H1 (cell line): ENCODE measurements at regions not wholly inside any gene's neighbourhood (a gene's known extent, or its start where the extent isn't known, plus 50 kb on each side); places are given as distances from the start of the nearest gene placed in this dataset.

Experiments used
- CTCF ChIA-PET: fragments of 300-600 bp; sonication (Branson Sonifier 250); formaldehyde crosslinking; loops from one replicate; lab custom pipeline; 2021; ENCODE audit not compliant: partially characterized antibody; lab: Charles Lee
- POLR2A ChIA-PET: fragments of 300-600 bp; sonication (Branson Sonifier 250); formaldehyde crosslinking; loops from one replicate; lab custom pipeline; 2021; ENCODE audit warnings: inconsistent platforms; ENCODE audit not compliant: partially characterized antibody; lab: Charles Lee
- DNase-seq, 2 experiments: peaks; one replicate each; pipeline versions ENCODE4 v3.0.0 to v3.0.0-alpha.2; 2010 to 2022; ENCODE audit warnings: low spot score in 2 of 2, low read depth in 1 of 2, mixed read lengths in 1 of 2
- FAIRE-seq: peaks from 2 replicates; lab custom pipeline; 2011; peaks lifted over from hg19 to GRCh38; lab: Jason Lieb, UNC
- H2AFZ ChIP-seq: 2 replicates; pipeline ENCODE4 v1.8.1; 2012; ENCODE audit warnings: low read length, inconsistent platforms
- H2AK5ac ChIP-seq: 2 replicates; pipeline ENCODE4 v1.6.1; 2013; ENCODE audit warnings: low read depth, low read length
- H2BK120ac ChIP-seq: replicated peaks from 2 replicates; pipeline ENCODE3; 2013; ENCODE audit warnings: low read depth, low read length, inconsistent platforms
- H2BK12ac ChIP-seq: 2 replicates; pipeline ENCODE4 v1.6.1; 2013; ENCODE audit warnings: low read depth, low read length
- H2BK15ac ChIP-seq: 2 replicates; pipeline ENCODE4 v1.6.1; 2013; ENCODE audit warnings: low read length
- H2BK20ac ChIP-seq: 2 replicates; pipeline ENCODE4 v1.6.1; 2013; ENCODE audit warnings: low read length
- H2BK5ac ChIP-seq: 2 replicates; pipeline ENCODE4 v1.6.1; 2013; ENCODE audit warnings: low read depth, low read length
- H3K14ac ChIP-seq: 2 replicates; pipeline ENCODE4 v1.6.1; 2013; ENCODE audit warnings: inconsistent platforms; ENCODE audit not compliant: insufficient read length
- H3K18ac ChIP-seq: 2 replicates; pipeline ENCODE4 v1.6.1; 2013; ENCODE audit warnings: low read length; ENCODE audit errors: extremely low read depth
- H3K23ac ChIP-seq: 2 replicates; pipeline ENCODE4 v1.6.1; 2013; ENCODE audit warnings: inconsistent platforms; ENCODE audit not compliant: insufficient read length
- H3K23me2 ChIP-seq: 2 replicates; pipeline ENCODE4 v1.6.1; 2013; ENCODE audit warnings: low read depth, low read length
- H3K27ac ChIP-seq: 2 replicates; pipeline ENCODE4 v1.6.1; 2011; ENCODE audit warnings: low read depth, low read length, inconsistent platforms
- H3K27me3 ChIP-seq, 4 experiments: replicated peaks in 1 of 4; 1 replicate in 1 of 4; 2 replicates in 3 of 4; pipeline versions ENCODE4 v1.6.1 to v1.8.1; 2011 to 2013; ENCODE audit warnings: low read length in 3 of 4, mild to moderate bottlenecking in 3 of 4, inconsistent platforms in 2 of 4, mixed read lengths in 2 of 4, moderate library complexity in 1 of 4; ENCODE audit not compliant: control insufficient read depth in 3 of 4, insufficient read depth in 3 of 4; ENCODE audit errors: extremely low read depth in 1 of 4
- H3K36me3 ChIP-seq, 4 experiments: 2 replicates each; pipeline versions ENCODE4 v1.6.1 to v1.8.1; 2011 to 2013; ENCODE audit warnings: mild to moderate bottlenecking in 4 of 4, low read length in 3 of 4, moderate library complexity in 2 of 4, control low read depth in 1 of 4, inconsistent platforms in 1 of 4; ENCODE audit not compliant: insufficient read depth in 4 of 4, control insufficient read depth in 2 of 4
- H3K4ac ChIP-seq: replicated peaks from 2 replicates; pipeline ENCODE3; 2013; ENCODE audit warnings: low read length, low read depth, mixed read lengths, inconsistent platforms; ENCODE audit not compliant: insufficient read length
- H3K4me1 ChIP-seq, 4 experiments: replicated peaks in 1 of 4; 1 replicate in 1 of 4; 2 replicates in 3 of 4; pipeline versions ENCODE4 v1.6.1 to v1.8.1; 2011 to 2013; ENCODE audit warnings: low read length in 3 of 4, inconsistent platforms in 2 of 4, mixed read lengths in 1 of 4; ENCODE audit not compliant: insufficient read depth in 4 of 4, control insufficient read depth in 3 of 4
- H3K4me2 ChIP-seq, 2 experiments: 2 replicates each; pipeline versions ENCODE4 v1.6.1 to v1.8.1; 2011 to 2013; ENCODE audit warnings: low read depth in 2 of 2, low read length in 2 of 2, control low read depth in 1 of 2, inconsistent platforms in 1 of 2, mild to moderate bottlenecking in 1 of 2; ENCODE audit not compliant: insufficient read depth in 1 of 2
- H3K4me3 ChIP-seq, 4 experiments: fragments of 200-600, 300-600 bp in 1 of 4; sonication (generic), shearing (Covaris generic), sonication (Bioruptor Twin) in 1 of 4; 2 replicates each; pipeline versions ENCODE4 v1.5.1 to v1.8.1; 2011 to 2016; ENCODE audit warnings: low read length in 4 of 4, low read depth in 3 of 4, control low read depth in 2 of 4, inconsistent platforms in 2 of 4, mild to moderate bottlenecking in 2 of 4, mixed read lengths in 1 of 4, moderate library complexity in 1 of 4; ENCODE audit not compliant: insufficient read depth in 2 of 4; ENCODE audit errors: extremely low read depth in 1 of 4
- H3K56ac ChIP-seq: replicated peaks from 2 replicates; pipeline ENCODE3; 2013; ENCODE audit warnings: low read depth, mild to moderate bottlenecking, mixed read lengths, low read length, inconsistent platforms; ENCODE audit not compliant: insufficient read length
- H3K79me1 ChIP-seq: 2 replicates; pipeline ENCODE4 v1.6.1; 2013; ENCODE audit warnings: low read depth, low read length, control low read depth
- H3K79me2 ChIP-seq, 2 experiments: 2 replicates each; pipeline versions ENCODE4 v1.6.1 to v1.8.1; 2012 to 2013; ENCODE audit warnings: low read length in 2 of 2, mild to moderate bottlenecking in 2 of 2, inconsistent platforms in 1 of 2; ENCODE audit not compliant: insufficient read depth in 2 of 2, control insufficient read depth in 1 of 2
- H3K9ac ChIP-seq, 4 experiments: replicated peaks in 1 of 4; 1 replicate in 1 of 4; 2 replicates in 3 of 4; pipeline versions ENCODE4 v1.6.1 to v1.8.1; 2011 to 2013; ENCODE audit warnings: low read depth in 3 of 4, low read length in 3 of 4, control low read depth in 2 of 4, mild to moderate bottlenecking in 2 of 4, moderate library complexity in 2 of 4, inconsistent platforms in 1 of 4; ENCODE audit errors: extremely low read depth in 1 of 4
- H3K9me3 ChIP-seq, 2 experiments: 2 replicates each; pipeline versions ENCODE4 v1.6.1 to v1.8.1; 2012 to 2013; ENCODE audit warnings: mild to moderate bottlenecking in 2 of 2, moderate library complexity in 2 of 2, control low read depth in 1 of 2, inconsistent platforms in 1 of 2, low read depth in 1 of 2, low read length in 1 of 2, mixed read lengths in 1 of 2; ENCODE audit not compliant: insufficient read depth in 2 of 2
- H4K20me1 ChIP-seq, 2 experiments: replicated peaks in 1 of 2; 2 replicates each; pipeline versions ENCODE3 to v1.8.1; 2011 to 2013; ENCODE audit warnings: inconsistent platforms in 2 of 2, low read length in 2 of 2, mild to moderate bottlenecking in 1 of 2; ENCODE audit not compliant: insufficient read depth in 2 of 2, control insufficient read depth in 1 of 2
- H4K5ac ChIP-seq: 2 replicates; pipeline ENCODE4 v1.6.1; 2013; ENCODE audit warnings: low read length, low read depth, mixed read lengths, inconsistent platforms; ENCODE audit not compliant: insufficient read length
- H4K8ac ChIP-seq: 2 replicates; pipeline ENCODE4 v1.8.0; 2013; ENCODE audit warnings: mild to moderate bottlenecking, moderate library complexity, low read length, inconsistent platforms; ENCODE audit not compliant: insufficient read depth; ENCODE audit errors: extremely low read depth
- H4K91ac ChIP-seq: replicated peaks from 2 replicates; pipeline ENCODE3; 2013; ENCODE audit warnings: low read length, mixed read lengths, inconsistent platforms; ENCODE audit not compliant: insufficient read length
- CHD2 ChIP-seq: IDR thresholded peaks from 2 replicates; pipeline ENCODE4 v1.6.1; 2012; ENCODE audit warnings: low read length, improper control_type of control experiment
- CTBP2 ChIP-seq: IDR thresholded peaks from 2 replicates; pipeline ENCODE4 v1.7.0; 2011; ENCODE audit warnings: borderline replicate concordance, mild to moderate bottlenecking, moderate library complexity, mixed read lengths, low read length; ENCODE audit not compliant: insufficient read depth, insufficient read length
- CTCF ChIP-seq, 3 experiments: IDR thresholded peaks; 1 replicate in 2 of 3; 2 replicates in 1 of 3; pipeline versions ENCODE4 v1.5.1 to v1.6.1; 2011; ENCODE audit warnings: low read length in 3 of 3, mild to moderate bottlenecking in 3 of 3, inconsistent platforms in 2 of 3, low read depth in 1 of 3, moderate library complexity in 1 of 3; ENCODE audit not compliant: insufficient read depth in 1 of 3; ENCODE audit errors: control extremely low read depth in 1 of 3
- SAP30 ChIP-seq: fragments of 300-600 bp; sonication (generic); IDR thresholded peaks from 2 replicates; pipeline ENCODE4 v1.7.1; 2012; ENCODE audit warnings: low read length, moderate library complexity, mild to moderate bottlenecking, inconsistent platforms; ENCODE audit not compliant: insufficient read depth, insufficient replicate concordance
- SIN3A ChIP-seq, 2 experiments: IDR thresholded peaks in 1 of 2; conservative IDR thresholded peaks in 1 of 2; 2 replicates each; pipeline ENCODE4 v1.6.1; 2011 to 2012; ENCODE audit warnings: low read length in 2 of 2, improper control_type of control experiment in 1 of 2, low read depth in 1 of 2, mild to moderate bottlenecking in 1 of 2
- WGBS, 2 experiments: shearing (Covaris generic) in 1 of 2; methylation state at CpG; one replicate each; pipeline versions ENCODE4 v1.1.6 to v1.1.7; 2013 to 2015; ENCODE audit warnings: low lambda C conversion rate in 2 of 2, mixed read lengths in 2 of 2, inconsistent platforms in 1 of 2, low coverage in 1 of 2, missing lambda C conversion rate in 1 of 2; ENCODE audit not compliant: insufficient replicate concordance in 2 of 2, insufficient coverage in 1 of 2, insufficient read length in 1 of 2; ENCODE audit errors: extremely low coverage in 1 of 2, missing lambda C conversion rate in 1 of 2; 5-methylcytosine and 5-hydroxymethylcytosine counted together
- TF ChIP-seq, protein P1 (sequence below): IDR thresholded peaks from 2 replicates; pipeline ENCODE4 v1.6.1; 2011; ENCODE audit warnings: low read depth, mild to moderate bottlenecking, low read length; ENCODE audit not compliant: insufficient read depth

DNA sequence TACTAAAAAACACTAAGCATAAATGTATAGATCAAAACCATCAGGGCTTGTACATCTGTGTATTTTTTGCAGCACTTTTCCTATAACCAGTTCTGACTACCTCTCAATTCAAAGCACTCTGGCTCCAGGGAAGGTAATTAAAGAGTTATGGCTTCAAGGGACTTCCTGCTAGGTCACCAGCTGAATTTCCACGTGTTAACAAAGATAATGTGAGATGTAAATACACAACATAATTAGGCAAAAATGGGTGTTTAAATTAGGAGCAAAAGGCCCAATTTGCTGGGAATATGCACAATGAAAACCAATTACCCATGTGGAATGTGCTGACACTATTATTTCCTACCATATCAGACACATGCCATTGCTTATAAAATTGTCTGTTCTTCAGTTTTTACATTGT, 513.4 kb upstream of the FLRT2 start:
- Histone ChIP-seq H2BK120ac (no peak overlapping the region), H3K79me1 (no peaks in the 10 kb centered on the region), H4K5ac (no peak overlapping the region), H3K27ac (no peak overlapping the region)
- CTCF ChIA-PET: no interaction called here
- TF ChIP-seq CTBP2 (no peak), SIN3A (conservative IDR thresholded peaks at IDR 0.05 in 1 of 2, IDR thresholded peaks at IDR 0.05 in 1 of 2; ENCODE audit: low read depth in 1 of 2, low read length in 2 of 2) (no peak), CTCF (IDR thresholded peaks at IDR 0.05; ENCODE audit: control extremely low read depth in 1 of 3, insufficient read depth in 1 of 3, low read depth in 1 of 3, low read length in 3 of 3) (no peak), CHD2 (no peak), SAP30 (no peak)
- TF ChIP-seq, protein P1, sequence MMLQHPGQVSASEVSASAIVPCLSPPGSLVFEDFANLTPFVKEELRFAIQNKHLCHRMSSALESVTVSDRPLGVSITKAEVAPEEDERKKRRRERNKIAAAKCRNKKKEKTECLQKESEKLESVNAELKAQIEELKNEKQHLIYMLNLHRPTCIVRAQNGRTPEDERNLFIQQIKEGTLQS: no peak
- TF ChIP-seq, all 59 proteins: peak for 0
- Histone ChIP-seq H2BK5ac (no peak overlapping the region), H2AFZ (0 out of 2 replicates have a peak overlapping the region, but pooled peaks have one; percentile 46), H2BK15ac (no peak overlapping the region), H4K8ac (no peak overlapping the region), H3K23ac (no peak overlapping the region), H2AK5ac (no peak overlapping the region), H3K4me1 (no peaks in the 10 kb centered on the region), H3K56ac (no peak overlapping the region), H3K4me3 (no peak overlapping the region), H2BK20ac (no peak overlapping the region), H3K14ac (no peak overlapping the region), H3K4me2 (no peak overlapping the region), H3K23me2 (no peaks in the 10 kb centered on the region), H4K91ac (no peak overlapping the region), H3K4ac (no peak overlapping the region), H3K79me2 (no peaks in the 10 kb centered on the region), H3K9ac (no peak overlapping the region), H3K9me3 (no peaks in the 10 kb centered on the region), H3K36me3 (no peaks in the 10 kb centered on the region), H2BK12ac (no peak overlapping the region), H3K27me3 (no peaks in the 10 kb centered on the region), H3K18ac (no peak overlapping the region), H4K20me1 (no peaks in the 10 kb centered on the region)
- no peak for DNase-seq
- 42% methylated on average over 1 of the region's 1 CpG; no CpG with 5 or more reads in 1 of the 2 experiments for WGBS, 2 experiments
- no peak for FAIRE-seq
- POLR2A ChIA-PET: no interaction called here
